SU-DHL-6 (cell line): ENCODE measurements at regions not wholly inside any gene's neighbourhood (a gene's known extent, or its start where the extent isn't known, plus 50 kb on each side); places are given as distances from the start of the nearest gene placed in this dataset.

Experiments
- H2AFZ ChIP-seq: fragments of 200-600 bp; sonication (generic); 2 replicates; pipeline ENCODE4 v1.6.1; 2014; ENCODE audit warnings: low read depth, mild to moderate bottlenecking, moderate library complexity, mixed read lengths, antibody characterized with exemption, low read length; ENCODE audit not compliant: severe bottlenecking
- H3F3A ChIP-seq: fragments of 200-600 bp; shearing (Covaris generic); 2 replicates; pipeline ENCODE4 v1.6.0; 2016; ENCODE audit warnings: antibody characterized with exemption, mild to moderate bottlenecking; ENCODE audit not compliant: insufficient read depth
- H3K27ac ChIP-seq: fragments of 200-600 bp; sonication (generic); 2 replicates; pipeline ENCODE4 v1.5.1; 2016; ENCODE audit warnings: low read depth, mild to moderate bottlenecking, low read length, moderate library complexity, mixed read lengths
- H3K27me3 ChIP-seq: fragments of 200-600 bp; sonication (generic), shearing (Covaris generic); 2 replicates; pipeline ENCODE4 v1.6.0; 2014; ENCODE audit warnings: mild to moderate bottlenecking, low read length
- H3K36me3 ChIP-seq: fragments of 200-600 bp; sonication (generic); 2 replicates; pipeline ENCODE4 v1.6.1; 2014; ENCODE audit warnings: mild to moderate bottlenecking, low read length, mixed read lengths
- H3K4me2 ChIP-seq: fragments of 300-600, 200-600 bp; shearing (Covaris generic), sonication (generic); 2 replicates; pipeline ENCODE4 v1.6.0; 2014; ENCODE audit warnings: low read length, low read depth, mild to moderate bottlenecking; ENCODE audit not compliant: poor library complexity, severe bottlenecking
- H3K4me3 ChIP-seq: fragments of 200-600 bp; sonication (generic); 2 replicates; pipeline ENCODE4 v1.5.1; 2014; ENCODE audit warnings: antibody characterized with exemption, low read length, mild to moderate bottlenecking, mixed read lengths; ENCODE audit not compliant: insufficient read depth, poor library complexity, severe bottlenecking
- H3K79me2 ChIP-seq: fragments of 200-600 bp; sonication (generic); 2 replicates; pipeline ENCODE4 v1.6.1; 2014; ENCODE audit warnings: mild to moderate bottlenecking, low read length, moderate library complexity; ENCODE audit not compliant: insufficient read depth
- H3K9ac ChIP-seq: fragments of 200-600 bp; sonication (generic); 2 replicates; pipeline ENCODE4 v1.7.0; 2014; ENCODE audit warnings: mild to moderate bottlenecking, low read length
- H3K9me2 ChIP-seq: fragments of 200-600 bp; sonication (generic); replicated peaks from 2 replicates; pipeline ENCODE4 v1.6.1; 2014; ENCODE audit warnings: low read length; ENCODE audit not compliant: insufficient read depth
- H3K9me3 ChIP-seq: fragments of 200-600 bp; sonication (generic); 2 replicates; pipeline ENCODE4 v1.6.1; 2014; ENCODE audit warnings: low read length, mixed read lengths; ENCODE audit not compliant: insufficient read depth
- H4K20me1 ChIP-seq: fragments of 200-600 bp; sonication (generic); 2 replicates; pipeline ENCODE4 v1.6.1; 2014; ENCODE audit warnings: low read depth, mild to moderate bottlenecking, antibody characterized with exemption, low read length, moderate library complexity, mixed read lengths
- EZH2phosphoT487 ChIP-seq: fragments of 200-600 bp; sonication (generic), shearing (Covaris generic); conservative IDR thresholded peaks from 2 replicates; pipeline ENCODE4 v1.6.1; 2018; ENCODE audit warnings: mild to moderate bottlenecking, antibody characterized with exemption, low read length, moderate library complexity, mixed read lengths
- TF ChIP-seq, protein P1 (sequence below): fragments of 200-600 bp; sonication (generic); IDR thresholded peaks from one replicate; pipeline ENCODE4 v1.5.1; 2017; ENCODE audit warnings: antibody characterized with exemption, mild to moderate bottlenecking, low read length, moderate library complexity; ENCODE audit not compliant: insufficient read depth, poor library complexity, severe bottlenecking

DNA sequence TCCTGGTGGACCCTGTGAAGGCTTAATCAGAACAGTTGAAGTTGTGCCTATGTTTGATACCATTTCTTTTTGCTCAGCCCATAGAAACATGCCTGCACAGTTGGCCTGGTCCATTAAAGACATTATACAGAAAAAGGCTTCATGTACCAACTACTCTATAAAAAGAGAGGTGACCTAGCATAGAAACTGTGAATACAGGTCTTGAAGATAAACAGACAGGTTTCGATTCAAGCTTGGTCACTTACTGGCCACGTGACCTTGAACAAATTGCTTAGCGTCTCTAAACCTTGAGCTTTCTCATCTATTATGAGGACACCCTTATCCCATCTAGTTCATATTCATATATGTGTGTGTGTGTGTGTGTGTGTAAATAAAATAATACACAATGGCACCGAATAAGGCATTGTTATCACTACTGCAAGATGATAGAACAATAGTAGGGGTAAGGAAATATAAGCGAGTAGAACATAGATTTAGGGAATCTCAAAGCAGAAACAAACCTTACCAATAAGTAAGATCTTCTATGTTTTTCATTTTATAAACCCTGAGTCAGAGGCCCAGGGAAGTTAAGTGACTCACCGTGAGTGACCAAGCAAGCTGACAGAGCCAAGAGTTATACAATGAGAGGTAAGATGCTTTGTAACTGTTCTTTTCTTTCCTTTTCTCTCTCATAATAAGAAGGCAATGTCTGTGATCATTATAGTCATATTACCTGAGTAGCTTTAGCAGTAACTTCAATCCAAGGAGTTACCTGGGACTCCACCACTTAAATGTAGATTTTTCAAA, 476.8 kb upstream of the DEPDC1 start:
- Histone ChIP-seq H3K4me3 (no peak overlapping the region), H3K9me2 (no peaks in the 10 kb centered on the region), H4K20me1 (no peaks in the 10 kb centered on the region), H3K9ac (no peak overlapping the region), H3K36me3 (no peaks in the 10 kb centered on the region), H3K27ac (no peak overlapping the region), H3K79me2 (no peaks in the 10 kb centered on the region), H3K27me3 (no peaks in the 10 kb centered on the region), H3K4me2 (no peak overlapping the region), H2AFZ (no peak overlapping the region), H3F3A (no peaks in the 10 kb centered on the region), H3K9me3 (no peaks in the 10 kb centered on the region)
- no peak for TF ChIP-seq EZH2phosphoT487
- TF ChIP-seq, protein P1, sequence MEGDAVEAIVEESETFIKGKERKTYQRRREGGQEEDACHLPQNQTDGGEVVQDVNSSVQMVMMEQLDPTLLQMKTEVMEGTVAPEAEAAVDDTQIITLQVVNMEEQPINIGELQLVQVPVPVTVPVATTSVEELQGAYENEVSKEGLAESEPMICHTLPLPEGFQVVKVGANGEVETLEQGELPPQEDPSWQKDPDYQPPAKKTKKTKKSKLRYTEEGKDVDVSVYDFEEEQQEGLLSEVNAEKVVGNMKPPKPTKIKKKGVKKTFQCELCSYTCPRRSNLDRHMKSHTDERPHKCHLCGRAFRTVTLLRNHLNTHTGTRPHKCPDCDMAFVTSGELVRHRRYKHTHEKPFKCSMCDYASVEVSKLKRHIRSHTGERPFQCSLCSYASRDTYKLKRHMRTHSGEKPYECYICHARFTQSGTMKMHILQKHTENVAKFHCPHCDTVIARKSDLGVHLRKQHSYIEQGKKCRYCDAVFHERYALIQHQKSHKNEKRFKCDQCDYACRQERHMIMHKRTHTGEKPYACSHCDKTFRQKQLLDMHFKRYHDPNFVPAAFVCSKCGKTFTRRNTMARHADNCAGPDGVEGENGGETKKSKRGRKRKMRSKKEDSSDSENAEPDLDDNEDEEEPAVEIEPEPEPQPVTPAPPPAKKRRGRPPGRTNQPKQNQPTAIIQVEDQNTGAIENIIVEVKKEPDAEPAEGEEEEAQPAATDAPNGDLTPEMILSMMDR: no peak

DNA sequence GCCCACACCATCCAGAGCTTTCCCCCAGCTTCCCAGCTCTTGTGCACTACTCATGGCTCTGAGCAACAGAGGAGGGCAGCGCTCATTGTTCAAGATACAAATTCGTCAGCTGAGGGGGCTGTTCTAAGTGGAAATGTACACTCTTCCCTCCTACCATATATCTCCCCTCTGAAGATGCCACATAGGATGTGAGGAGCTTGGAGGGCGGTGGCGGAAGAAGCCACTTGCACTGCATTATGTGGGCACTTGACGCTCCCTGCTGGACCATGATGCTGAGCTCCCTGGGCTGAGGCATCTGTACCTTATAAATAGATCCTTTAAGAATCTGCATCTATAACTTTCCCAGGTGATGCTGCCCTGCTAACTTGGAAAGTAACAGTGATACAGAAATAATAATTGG, 477.6 kb upstream of the DEPDC1 start:
- H3F3A ChIP-seq: no peaks in the 10 kb centered on the region
- H3K4me3 ChIP-seq: no peak overlapping the region
- no peak overlapping the region for H2AFZ ChIP-seq
- H3K4me2 ChIP-seq: no peak overlapping the region
- no peaks in the 10 kb centered on the region for H3K9me2 ChIP-seq
- TF ChIP-seq, protein P1: no peak
- no peak for TF ChIP-seq EZH2phosphoT487
- H3K27me3 ChIP-seq: no peaks in the 10 kb centered on the region
- H3K9ac ChIP-seq: no peak overlapping the region
- no peaks in the 10 kb centered on the region for H3K36me3 ChIP-seq
- H3K79me2 ChIP-seq: no peaks in the 10 kb centered on the region
- H4K20me1 ChIP-seq: no peaks in the 10 kb centered on the region
- H3K27ac ChIP-seq: no peak overlapping the region
- no peaks in the 10 kb centered on the region for H3K9me3 ChIP-seq

DNA sequence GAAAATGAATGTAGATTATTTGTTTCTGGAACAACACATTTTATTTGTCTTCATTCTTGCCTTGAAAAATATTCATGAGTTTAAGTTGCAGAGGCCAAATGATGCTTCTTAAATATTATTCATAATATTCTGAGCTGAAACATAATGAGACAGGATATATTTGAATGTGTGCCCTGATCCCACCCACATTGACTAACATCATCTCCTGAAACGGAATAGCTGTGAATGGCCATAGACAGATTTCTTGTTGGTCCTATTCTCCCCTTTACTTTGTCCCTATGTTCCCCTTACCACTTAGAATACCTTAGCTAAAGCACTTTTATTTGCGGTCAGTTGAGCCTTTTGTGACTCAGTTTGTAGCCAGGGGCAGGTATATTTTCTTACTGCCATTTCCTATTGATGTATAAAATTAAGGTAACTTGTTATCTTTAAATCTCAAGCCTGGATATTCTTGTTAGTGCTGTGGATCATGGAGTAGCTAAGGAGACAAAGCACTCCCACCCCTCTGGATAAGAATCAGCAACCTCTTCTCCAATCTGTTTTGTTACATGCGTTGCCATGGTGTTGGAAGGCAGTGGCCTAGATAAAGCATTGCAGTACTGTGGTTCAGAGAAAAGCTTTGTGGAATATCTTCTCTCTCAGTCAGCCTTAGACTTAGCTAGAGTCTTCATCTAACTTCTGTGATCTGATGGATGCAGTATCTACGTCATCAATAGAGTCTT, 478.5 kb upstream of the DEPDC1 start:
- Histone ChIP-seq H3K36me3 (no peaks in the 10 kb centered on the region), H3K4me3 (no peak overlapping the region), H3K9me2 (no peaks in the 10 kb centered on the region), H3K79me2 (no peaks in the 10 kb centered on the region), H4K20me1 (no peaks in the 10 kb centered on the region), H3F3A (no peaks in the 10 kb centered on the region), H2AFZ (no peak overlapping the region), H3K27me3 (no peaks in the 10 kb centered on the region), H3K27ac (no peak overlapping the region), H3K9me3 (no peaks in the 10 kb centered on the region), H3K4me2 (no peak overlapping the region), H3K9ac (no peak overlapping the region)
- TF ChIP-seq, protein P1: no peak
- no peak for TF ChIP-seq EZH2phosphoT487
